K562 (cell line): ENCODE measurements at regions not wholly inside any gene's neighbourhood (a gene's known extent, or its start where the extent isn't known, plus 50 kb on each side); places are given as distances from the start of the nearest gene placed in this dataset.

ENCODE experiments used
- ATAC-seq: fragments of 200-7000 bp; cut with Tn5 transposase; 3 replicates; pipeline ENCODE4 v1.9.1; 2020; ENCODE audit warnings: moderate library complexity
- BruUV-seq: library from RNA; stranded (reverse); fragments of 400-500 nt; replicated peaks from 2 replicates; lab custom pipeline; 2021; lab: Mats Ljungman, UMichigan
- CTCF ChIA-PET: fragments of 300-600 bp; formaldehyde crosslinking; extraction: SDS; loops from one replicate; lab custom pipeline; 2021; ENCODE audit warnings: low intra/inter-chr PET ratio; lab: Yijun Ruan, JAX
- POLR2A ChIA-PET: fragments of 300-600, 350-650 bp; sonication (Branson Sonifier 250); formaldehyde crosslinking; extraction: SDS; loops from one replicate; lab custom pipeline; 2021; ENCODE audit warnings: antibody characterized with exemption, inconsistent platforms; lab: Yijun Ruan, JAX
- DNase-seq, 4 experiments: peaks; one replicate each; pipeline versions ENCODE4 v3.0.0 to v3.0.0-alpha.2; 2011 to 2018; ENCODE audit warnings: low spot score in 3 of 4, mixed read lengths in 3 of 4; ENCODE audit errors: extremely low read depth in 1 of 4
- FAIRE-seq: peaks from 2 replicates; lab custom pipeline; 2011; peaks lifted over from hg19 to GRCh38; lab: Jason Lieb, UNC
- H2AFZ ChIP-seq: 2 replicates; pipeline ENCODE4 v1.6.0; 2011; ENCODE audit warnings: low read depth, low read length, control low read depth, inconsistent platforms
- H3K27ac ChIP-seq: fragments of 200-600 bp; 3 replicates; pipeline ENCODE4 v1.8.0; 2011; ENCODE audit warnings: low read depth, mild to moderate bottlenecking, control low read depth, inconsistent platforms, low read length, moderate library complexity, mixed read lengths; ENCODE audit errors: extremely low read depth
- H3K27me3 ChIP-seq, 2 experiments: fragments of 300-600 bp in 1 of 2; 2 replicates in 1 of 2; 3 replicates in 1 of 2; pipeline versions ENCODE4 v1.6.0 to v1.8.0; 2011; ENCODE audit warnings: inconsistent platforms in 2 of 2, low read length in 2 of 2, mild to moderate bottlenecking in 1 of 2, mixed read lengths in 1 of 2, moderate library complexity in 1 of 2; ENCODE audit not compliant: control insufficient read depth in 2 of 2, insufficient read depth in 2 of 2
- H3K36me3 ChIP-seq: fragments of 300-600 bp; 3 replicates; pipeline ENCODE4 v1.8.0; 2011; ENCODE audit warnings: mild to moderate bottlenecking, low read length, inconsistent platforms; ENCODE audit not compliant: control insufficient read depth, insufficient read depth
- H3K4me1 ChIP-seq, 2 experiments: fragments of 200-600 bp in 1 of 2; replicated peaks in 1 of 2; 2 replicates in 1 of 2; 3 replicates in 1 of 2; pipeline versions ENCODE4 v1.5.1 to v1.8.0; 2011; ENCODE audit warnings: inconsistent platforms in 2 of 2, low read length in 2 of 2, mild to moderate bottlenecking in 1 of 2, mixed read lengths in 1 of 2, moderate library complexity in 1 of 2; ENCODE audit not compliant: control insufficient read depth in 2 of 2, insufficient read depth in 2 of 2
- H3K4me2 ChIP-seq: 2 replicates; pipeline ENCODE4 v1.6.1; 2011; ENCODE audit warnings: low read length, control low read depth, inconsistent platforms, mixed read lengths; ENCODE audit not compliant: insufficient read depth
- H3K4me3 ChIP-seq: fragments of 200-600 bp; sonication (generic), shearing (Covaris generic); 2 replicates; pipeline ENCODE4 v1.5.1; 2016; ENCODE audit warnings: control low read depth, inconsistent platforms
- H3K79me2 ChIP-seq: fragments of 200-600 bp; 3 replicates; pipeline ENCODE4 v1.8.0; 2011; ENCODE audit warnings: low read length, inconsistent platforms; ENCODE audit not compliant: control insufficient read depth, insufficient read depth
- H3K9ac ChIP-seq, 2 experiments: 2 replicates each; pipeline versions ENCODE4 v1.6.0 to v1.6.1; 2011; ENCODE audit warnings: low read depth in 2 of 2, low read length in 2 of 2, control low read depth in 1 of 2, inconsistent platforms in 1 of 2, mild to moderate bottlenecking in 1 of 2, mixed read lengths in 1 of 2; ENCODE audit not compliant: insufficient read depth in 1 of 2
- H3K9me1 ChIP-seq: one replicate; pipeline ENCODE4 v1.6.0; 2011; ENCODE audit warnings: inconsistent platforms, mild to moderate bottlenecking, low read length, moderate library complexity; ENCODE audit not compliant: control insufficient read depth, insufficient read depth
- H3K9me3 ChIP-seq: replicated peaks from 2 replicates; pipeline ENCODE4 v1.5.1; 2011; ENCODE audit warnings: low read depth, low read length, inconsistent platforms; ENCODE audit not compliant: control insufficient read depth, insufficient read depth
- H4K20me1 ChIP-seq: replicated peaks from 2 replicates; pipeline ENCODE4 v1.6.1; 2011; ENCODE audit warnings: low read length, inconsistent platforms, mixed read lengths; ENCODE audit not compliant: control insufficient read depth, insufficient read depth
- ARID3A ChIP-seq: IDR thresholded peaks from 2 replicates; pipeline ENCODE4 v1.6.1; 2012; ENCODE audit warnings: low read depth, low read length, improper control_type of control experiment, borderline replicate concordance
- BCL6 ChIP-seq: fragments of 250-450 bp; sonication (Bioruptor Pico); IDR thresholded peaks from 2 replicates; pipeline ENCODE4 v1.4.0; 2020
- CEBPB ChIP-seq: fragments of 450-650 bp; IDR thresholded peaks from 2 replicates; pipeline ENCODE4 v1.6.1; 2016; ENCODE audit warnings: missing genetic modification characterization, missing compliant biosample characterization
- CEBPZ ChIP-seq: fragments of 150-350 bp; IDR thresholded peaks from 2 replicates; pipeline ENCODE4 v1.6.1; 2014; ENCODE audit warnings: low read depth, mild to moderate bottlenecking, low read length, borderline replicate concordance
- CREM ChIP-seq: IDR thresholded peaks from 2 replicates; pipeline ENCODE4 v1.6.1; 2014; ENCODE audit warnings: antibody characterized with exemption, low read depth
- FOXA1 ChIP-seq: fragments of 450-650 bp; IDR thresholded peaks from 2 replicates; pipeline ENCODE4 v1.6.1; 2016; ENCODE audit warnings: mild to moderate bottlenecking, borderline replicate concordance
- HNRNPH1 ChIP-seq: fragments of 200-400 bp; formaldehyde crosslinking; optimal IDR thresholded peaks from 2 replicates; pipeline ENCODE3; 2017; ENCODE audit warnings: low read depth, mild to moderate bottlenecking, low read length, moderate library complexity
- ILK ChIP-seq: fragments of 450-650 bp; IDR thresholded peaks from 2 replicates; pipeline ENCODE4 v1.6.1; 2016; ENCODE audit warnings: missing genetic modification characterization, low read depth, mild to moderate bottlenecking, missing compliant biosample characterization, moderate library complexity, borderline replicate concordance
- TAL1 ChIP-seq: fragments of 450-650 bp; IDR thresholded peaks from 2 replicates; pipeline ENCODE4 v1.6.1; 2016; ENCODE audit warnings: mild to moderate bottlenecking
- WGBS: fragments of 100-300 bp; shearing (Covaris generic); methylation state at CpG from one replicate; pipeline ENCODE4 v1.1.6; 2016; ENCODE audit warnings: low coverage, mixed read lengths; ENCODE audit not compliant: insufficient coverage; ENCODE audit errors: missing lambda C conversion rate; 5-methylcytosine and 5-hydroxymethylcytosine counted together
- in situ Hi-C: fragments of 300-500 bp; cut with MboI; formaldehyde crosslinking; loops from 4 replicates; pipeline ENCODE4 v1.15.0; 2018; ENCODE audit warnings: inconsistent platforms, mixed read lengths
- intact Hi-C: fragments of 100-400 bp; cut with micrococcal nuclease; formaldehyde crosslinking; loops from 2 replicates; pipeline ENCODE4 v1.14.2; 2022

- CTCF ChIA-PET = no interaction called here
- no peaks in the 10 kb centered on the region for H3K36me3 ChIP-seq
- FAIRE-seq = no peak
- WGBS = 7% methylated on average over 2 of the region's 2 CpGs
- no peak for TF ChIP-seq FOXA1
- TF ChIP-seq HNRNPH1 = no peak
- no peak for TF ChIP-seq ILK
- TF ChIP-seq ARID3A = no peak
- TF ChIP-seq CREM = no peak
- TF ChIP-seq CEBPB (tag) = no peak
- no peak for TF ChIP-seq TAL1
- TF ChIP-seq BCL6 (CRISPR knock-in tag) = no peak
- no peak for TF ChIP-seq CEBPZ
- TF ChIP-seq, all 486 proteins: peak for 0
- Histone ChIP-seq H3K27ac (no peak overlapping the region), H3K9me1 (no peaks in the 10 kb centered on the region), H3K4me3 (no peak overlapping the region), H3K9ac (no peak overlapping the region), H3K4me2 (no peak overlapping the region), H3K79me2 (no peaks in the 10 kb centered on the region), H2AFZ (no peak overlapping the region), H3K9me3 (no peaks in the 10 kb centered on the region), H3K27me3 (no peaks in the 10 kb centered on the region), H3K4me1 (no peaks in the 10 kb centered on the region), H4K20me1 (no peaks in the 10 kb centered on the region)
- no TSS peak for BruUV-seq
- no peak for DNase-seq
- ATAC-seq = no peak
- intact Hi-C loops = no loop called here
- in situ Hi-C loops = no loop called here
- POLR2A ChIA-PET = no interaction called here
Measured at GRCh38 chr13:55001881-55002280, 1973.3 kb downstream of the OLFM4 start.
